NAMALWA (cell line): ENCODE measurements at regions not wholly inside any gene's neighbourhood (a gene's known extent, or its start where the extent isn't known, plus 50 kb on each side); places are given as distances from the start of the nearest gene placed in this dataset.
A peak's percentile ranks its signal among the peaks of the same experiment; 100 is the strongest.
"Not testable (repeated sequence)": the region's sequence is repeated elsewhere in the genome, so short reads cannot be mapped to it uniquely, and the experiment has no call there.

Experiments
- DNase-seq: peaks from one replicate; pipeline ENCODE4 v3.0.0-alpha.2; 2015; ENCODE audit warnings: low spot score

GRCh38 chr17:70739065-70739464 lies 569.7 kb downstream of the KCNJ2 start:
- DNase-seq: no peak

- DNase-seq: not testable (repeated sequence)
Measured at GRCh38 chr17:70746574-70746973, 577.2 kb downstream of the KCNJ2 start.

GRCh38 chr17:70750983-70751382 lies 581.7 kb downstream of the KCNJ2 start:
- no peak for DNase-seq

GRCh38 chr17:70752461-70752860 lies 583.1 kb downstream of the KCNJ2 start:
- DNase-seq: not testable (repeated sequence)

GRCh38 chr17:70752966-70753467 lies 583.7 kb downstream of the KCNJ2 start:
- no peak for DNase-seq

GRCh38 chr17:70763018-70763417 lies 593.7 kb downstream of the KCNJ2 start:
- DNase-seq: no peak

- DNase-seq: peak; percentile 46
Measured at GRCh38 chr17:70767102-70767701, 597.9 kb downstream of the KCNJ2 start.

- DNase-seq: no peak
Measured at GRCh38 chr17:70769956-70770355, 600.6 kb downstream of the KCNJ2 start.

- no peak for DNase-seq
Measured at GRCh38 chr17:70771804-70772386, 602.6 kb downstream of the KCNJ2 start.

- DNase-seq: no peak
Measured at GRCh38 chr17:70772761-70773160, 603.4 kb downstream of the KCNJ2 start.

GRCh38 chr17:70773258-70773657 lies 603.9 kb downstream of the KCNJ2 start:
- DNase-seq: no peak

GRCh38 chr17:70774339-70775117 lies 605.2 kb downstream of the KCNJ2 start:
- DNase-seq: no peak

GRCh38 chr17:70775679-70776078 lies 606.3 kb downstream of the KCNJ2 start:
- DNase-seq: peak; percentile 13

GRCh38 chr17:70776441-70776840 lies 607.1 kb downstream of the KCNJ2 start:
- no peak for DNase-seq

- DNase-seq: no peak
Measured at GRCh38 chr17:70780031-70780430, 610.7 kb downstream of the KCNJ2 start.

- DNase-seq: no peak
Measured at GRCh38 chr17:70786081-70786480, 616.7 kb downstream of the KCNJ2 start.

GRCh38 chr17:70787721-70788300 lies 618.5 kb downstream of the KCNJ2 start:
- no peak for DNase-seq

- DNase-seq: no peak
Measured at GRCh38 chr17:70791748-70792443, 622.6 kb downstream of the KCNJ2 start.

GRCh38 chr17:70794738-70795137 lies 625.4 kb downstream of the KCNJ2 start:
- DNase-seq: no peak

GRCh38 chr17:70795620-70796019 lies 626.3 kb downstream of the KCNJ2 start:
- DNase-seq: no peak

GRCh38 chr17:70796757-70797156 lies 627.4 kb downstream of the KCNJ2 start:
- DNase-seq: peak; percentile 12

GRCh38 chr17:70797166-70797565 lies 627.8 kb downstream of the KCNJ2 start:
- no peak for DNase-seq
